Adrenal gland (tissue), 5 donors: ENCODE measurements at regions not wholly inside any gene's neighbourhood (a gene's known extent, or its start where the extent isn't known, plus 50 kb on each side); places are given as distances from the start of the nearest gene placed in this dataset.

ENCODE experiments used
- POLR2A ChIP-seq, 2 donors: fragments of 450-650 bp; IDR thresholded peaks; one replicate each; pipeline ENCODE4 v1.6.1; 2017; ENCODE audit warnings: antibody characterized with exemption in 2 of 2, mild to moderate bottlenecking in 2 of 2, moderate library complexity in 1 of 2
- TF ChIP-seq, protein P1 (sequence below), 6 experiments: fragments of 450-650 bp in 4 of 6; fragments of 200-600 bp in 2 of 6; sonication (generic) in 1 of 6; IDR thresholded peaks; 1 replicate in 5 of 6; 2 replicates in 1 of 6; pipeline versions ENCODE4 v1.5.1 to v1.8.0; 2016 to 2021; ENCODE audit warnings: antibody characterized with exemption in 6 of 6, mild to moderate bottlenecking in 2 of 6, moderate library complexity in 1 of 6
- donor health status: DM: no; HTN: no; CAD: no.

DNA sequence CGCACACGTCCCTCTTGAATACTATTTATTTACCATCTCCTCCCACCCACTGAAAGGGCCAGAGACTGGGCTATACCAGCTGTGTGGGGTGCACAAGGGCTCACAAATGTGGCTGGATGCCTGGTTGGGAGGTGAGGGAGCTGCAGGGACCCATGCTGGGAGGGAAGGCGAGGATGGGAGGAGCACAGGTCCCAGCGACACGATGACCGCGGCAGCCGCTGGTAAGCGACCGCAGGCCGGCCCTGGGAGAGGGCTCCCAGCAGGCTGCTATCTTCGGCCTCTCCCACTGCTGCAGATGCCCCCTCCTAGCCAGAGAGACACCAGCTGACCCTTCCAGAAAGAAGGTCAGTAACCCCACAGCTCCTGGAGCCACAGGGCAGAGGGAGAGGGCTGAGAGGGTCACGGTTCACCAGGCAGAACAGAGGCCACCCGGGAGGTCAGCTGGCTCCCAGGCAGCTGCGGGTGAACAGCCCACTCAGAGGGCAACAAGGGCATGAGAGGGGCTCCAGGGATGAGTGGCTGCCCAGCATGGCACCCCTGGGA, 163.9 kb downstream of the CRYBB2 start:
- TF ChIP-seq, protein P1, sequence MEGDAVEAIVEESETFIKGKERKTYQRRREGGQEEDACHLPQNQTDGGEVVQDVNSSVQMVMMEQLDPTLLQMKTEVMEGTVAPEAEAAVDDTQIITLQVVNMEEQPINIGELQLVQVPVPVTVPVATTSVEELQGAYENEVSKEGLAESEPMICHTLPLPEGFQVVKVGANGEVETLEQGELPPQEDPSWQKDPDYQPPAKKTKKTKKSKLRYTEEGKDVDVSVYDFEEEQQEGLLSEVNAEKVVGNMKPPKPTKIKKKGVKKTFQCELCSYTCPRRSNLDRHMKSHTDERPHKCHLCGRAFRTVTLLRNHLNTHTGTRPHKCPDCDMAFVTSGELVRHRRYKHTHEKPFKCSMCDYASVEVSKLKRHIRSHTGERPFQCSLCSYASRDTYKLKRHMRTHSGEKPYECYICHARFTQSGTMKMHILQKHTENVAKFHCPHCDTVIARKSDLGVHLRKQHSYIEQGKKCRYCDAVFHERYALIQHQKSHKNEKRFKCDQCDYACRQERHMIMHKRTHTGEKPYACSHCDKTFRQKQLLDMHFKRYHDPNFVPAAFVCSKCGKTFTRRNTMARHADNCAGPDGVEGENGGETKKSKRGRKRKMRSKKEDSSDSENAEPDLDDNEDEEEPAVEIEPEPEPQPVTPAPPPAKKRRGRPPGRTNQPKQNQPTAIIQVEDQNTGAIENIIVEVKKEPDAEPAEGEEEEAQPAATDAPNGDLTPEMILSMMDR (IDR thresholded peaks at IDR 0.05) = no peak
- TF ChIP-seq POLR2A (IDR thresholded peaks at IDR 0.05) = no peak
